ENCODE measurements at regions not wholly inside any gene's neighbourhood (a gene's known extent, or its start where the extent isn't known, plus 50 kb on each side); places are given as distances from the start of the nearest gene placed in this dataset.

GRCh38 chr7:84848219-84848973, 338.5 kb downstream of the SEMA3D start:
- Histone ChIP-seq H3K4me3 (ENCODE audit: low read length in 3 of 3) (no peak overlapping the region), H3K36me3 (ENCODE audit: control insufficient read depth in 2 of 3, insufficient read depth in 3 of 3, low read length in 3 of 3) (no peaks in the 10 kb centered on the region), H3K9ac (ENCODE audit: low read length in 3 of 3) (no peak overlapping the region), H3K9me3 (ENCODE audit: control insufficient read depth in 2 of 3, insufficient read depth in 1 of 3, low read length in 3 of 3) (no peaks in the 10 kb centered on the region), H3K27me3 (ENCODE audit: control insufficient read depth, insufficient read depth, low read length) (no peaks in the 10 kb centered on the region), H3K27ac (ENCODE audit: low read depth in 2 of 2, low read length in 2 of 2) (no peak overlapping the region), H3K4me1 (ENCODE audit: control insufficient read depth in 2 of 3, insufficient read depth in 2 of 3, low read depth in 1 of 3, low read length in 3 of 3) (no peaks in the 10 kb centered on the region)
- DNase-seq (no peak), FAIRE-seq (no peak)
- TF ChIP-seq CTCF (IDR thresholded peaks at IDR 0.05; ENCODE audit: borderline replicate concordance, extremely low read depth, insufficient read depth), result no peak
- intact Hi-C loops (cut with DNase I), result no loop called here

GRCh38 chr7:84847790-84848189, 339.1 kb downstream of the SEMA3D start:
- intact Hi-C loops (cut with DNase I), result no loop called here
- FAIRE-seq (no peak), DNase-seq (no peak)
- H3K27me3 ChIP-seq (ENCODE audit: control insufficient read depth, insufficient read depth, low read length), result no peaks in the 10 kb centered on the region
- no peak for TF ChIP-seq CTCF (IDR thresholded peaks at IDR 0.05; ENCODE audit: borderline replicate concordance, extremely low read depth, insufficient read depth)
- H3K4me3 ChIP-seq (ENCODE audit: low read length in 3 of 3), result no peak overlapping the region
- no peak overlapping the region for H3K9ac ChIP-seq (ENCODE audit: low read length in 3 of 3)
- no peaks in the 10 kb centered on the region for H3K36me3 ChIP-seq (ENCODE audit: control insufficient read depth in 2 of 3, insufficient read depth in 3 of 3, low read length in 3 of 3)
- no peaks in the 10 kb centered on the region for H3K4me1 ChIP-seq (ENCODE audit: control insufficient read depth in 2 of 3, insufficient read depth in 2 of 3, low read depth in 1 of 3, low read length in 3 of 3)
- no peak overlapping the region for H3K27ac ChIP-seq (ENCODE audit: low read depth in 2 of 2, low read length in 2 of 2)
- H3K9me3 ChIP-seq (ENCODE audit: control insufficient read depth in 2 of 3, insufficient read depth in 1 of 3, low read length in 3 of 3), result no peaks in the 10 kb centered on the region

GRCh38 chr7:84847038-84847437, 339.8 kb downstream of the SEMA3D start:
- FAIRE-seq (no peak), DNase-seq (no peak)
- H3K9me3 ChIP-seq (ENCODE audit: control insufficient read depth in 2 of 3, insufficient read depth in 1 of 3, low read length in 3 of 3), result no peaks in the 10 kb centered on the region
- H3K4me1 ChIP-seq (ENCODE audit: control insufficient read depth in 2 of 3, insufficient read depth in 2 of 3, low read depth in 1 of 3, low read length in 3 of 3), result no peaks in the 10 kb centered on the region
- H3K4me3 ChIP-seq (ENCODE audit: low read length in 3 of 3), result no peak overlapping the region
- no peak overlapping the region for H3K9ac ChIP-seq (ENCODE audit: low read length in 3 of 3)
- intact Hi-C loops (cut with DNase I), result no loop called here
- no peaks in the 10 kb centered on the region for H3K27me3 ChIP-seq (ENCODE audit: control insufficient read depth, insufficient read depth, low read length)
- no peak for TF ChIP-seq CTCF (IDR thresholded peaks at IDR 0.05; ENCODE audit: borderline replicate concordance, extremely low read depth, insufficient read depth)
- H3K27ac ChIP-seq (ENCODE audit: low read depth in 2 of 2, low read length in 2 of 2), result no peak overlapping the region
- no peaks in the 10 kb centered on the region for H3K36me3 ChIP-seq (ENCODE audit: control insufficient read depth in 2 of 3, insufficient read depth in 3 of 3, low read length in 3 of 3)

- H3K27ac ChIP-seq (ENCODE audit: low read depth in 2 of 2, low read length in 2 of 2), result no peak overlapping the region
- H3K36me3 ChIP-seq (ENCODE audit: control insufficient read depth in 2 of 3, insufficient read depth in 3 of 3, low read length in 3 of 3), result no peaks in the 10 kb centered on the region
- no peaks in the 10 kb centered on the region for H3K27me3 ChIP-seq (ENCODE audit: control insufficient read depth, insufficient read depth, low read length)
- no peak overlapping the region for H3K9ac ChIP-seq (ENCODE audit: low read length in 3 of 3)
- no peak overlapping the region for H3K4me3 ChIP-seq (ENCODE audit: low read length in 3 of 3)
- H3K4me1 ChIP-seq (ENCODE audit: control insufficient read depth in 2 of 3, insufficient read depth in 2 of 3, low read depth in 1 of 3, low read length in 3 of 3), result no peaks in the 10 kb centered on the region
- TF ChIP-seq CTCF (IDR thresholded peaks at IDR 0.05; ENCODE audit: borderline replicate concordance, extremely low read depth, insufficient read depth), result no peak
- intact Hi-C loops (cut with DNase I), result no loop called here
- FAIRE-seq, result no peak
- H3K9me3 ChIP-seq (ENCODE audit: control insufficient read depth in 2 of 3, insufficient read depth in 1 of 3, low read length in 3 of 3), result no peaks in the 10 kb centered on the region
- no peak for DNase-seq
These were observed 340.9 kb downstream of the SEMA3D start for GRCh38 chr7:84845971-84846370.

All from kidney (tissue), 13 donors.